Eye (tissue), 1 donor: ENCODE measurements at regions not wholly inside any gene's neighbourhood (a gene's known extent, or its start where the extent isn't known, plus 50 kb on each side); places are given as distances from the start of the nearest gene placed in this dataset.

ENCODE experiments used
- DNase-seq: peaks from one replicate; pipeline ENCODE4 v3.0.0-alpha.2; 2015

DNA sequence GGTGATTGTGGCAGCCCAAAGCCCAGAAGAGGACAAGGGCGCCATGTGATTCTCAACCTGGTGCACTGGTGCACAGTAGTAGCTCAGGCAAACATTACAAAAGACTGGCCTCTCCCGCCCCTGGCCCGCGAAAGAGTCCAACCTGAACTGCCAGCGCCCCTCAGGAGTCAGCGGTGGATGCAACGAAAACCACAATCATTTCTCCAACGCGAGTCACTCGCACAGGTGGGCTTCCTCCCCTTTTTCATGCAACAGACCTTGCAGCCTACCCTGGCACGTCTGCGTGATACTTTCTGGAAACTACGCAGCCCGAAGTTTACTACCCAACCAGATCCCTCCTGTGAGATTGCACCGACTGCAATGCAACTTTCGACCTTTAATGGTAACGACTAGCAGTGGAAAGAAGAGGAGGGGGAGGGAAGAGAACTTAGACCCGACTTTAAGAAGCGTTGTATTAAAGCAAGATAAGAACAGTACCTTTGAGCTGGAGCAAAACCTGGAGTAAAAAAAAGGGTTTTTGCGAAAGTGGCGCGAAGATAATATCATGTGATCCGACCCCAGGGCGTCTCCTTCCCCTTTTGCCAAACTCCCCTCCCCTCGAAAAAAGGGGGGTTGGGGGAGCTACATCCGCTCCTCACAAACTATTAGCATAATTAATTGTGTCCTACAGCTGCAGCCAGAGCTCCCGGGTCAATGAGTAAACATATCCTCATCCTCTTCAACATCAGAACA is 63.3 kb upstream of the CCDC160 start:
- DNase-seq = peak; percentile 50

DNA sequence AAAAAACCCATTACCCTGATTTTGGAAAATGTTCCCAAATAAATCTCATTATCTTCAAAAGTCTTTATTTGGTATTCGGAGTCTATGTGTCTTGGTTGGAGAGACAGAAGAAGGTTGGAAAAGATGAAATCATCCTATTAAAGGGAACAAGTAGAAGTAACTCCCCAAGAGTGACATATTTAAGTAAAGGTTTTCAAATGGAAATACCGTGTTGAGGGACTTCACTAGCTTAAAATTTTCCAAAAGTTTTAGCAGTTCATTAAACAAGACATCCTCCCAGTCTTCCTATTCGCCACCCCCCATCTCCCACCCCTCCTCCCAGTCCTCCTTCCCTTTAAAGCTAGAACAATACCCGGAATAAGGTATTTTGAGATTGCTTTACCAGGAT is 62.7 kb upstream of the CCDC160 start:
- no peak for DNase-seq

DNA sequence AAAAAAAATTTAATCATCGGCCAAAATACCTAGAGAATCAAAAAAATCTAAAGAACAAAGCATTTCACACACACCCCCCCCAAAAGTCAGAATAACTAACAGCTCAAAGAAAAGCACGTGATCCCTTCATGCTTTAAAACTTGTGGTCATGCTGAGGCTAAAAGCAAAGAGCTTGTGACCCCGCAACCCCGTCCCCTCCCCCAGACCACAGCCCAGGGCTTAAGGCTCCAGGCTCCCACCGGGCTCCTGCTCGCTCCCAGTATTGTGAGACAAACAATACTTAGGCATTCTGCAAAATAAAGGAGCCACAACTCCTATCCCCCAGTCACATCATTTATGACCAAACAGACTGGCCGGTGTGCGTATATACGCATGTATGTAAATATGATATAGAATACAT is 62.1 kb upstream of the CCDC160 start:
- DNase-seq = peak; percentile 36

DNA sequence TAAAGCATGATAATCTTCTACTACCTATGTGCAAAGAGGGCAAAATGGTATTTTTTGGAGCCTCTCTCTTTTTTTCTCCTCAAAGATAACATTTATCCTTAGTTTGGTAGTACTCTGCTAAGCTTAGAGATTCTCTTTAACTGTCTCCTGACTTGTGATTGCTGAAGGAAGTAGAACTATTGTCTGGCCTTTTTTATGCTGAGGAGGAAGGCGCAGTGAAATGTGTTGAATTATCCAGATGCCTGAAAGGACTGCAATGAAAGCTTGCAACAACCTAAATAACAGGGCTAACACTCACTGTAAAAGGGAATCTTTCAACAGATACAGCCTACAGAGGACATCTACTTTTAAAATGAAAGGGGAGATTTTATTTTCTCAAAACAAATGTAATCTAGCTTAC is 59.5 kb upstream of the CCDC160 start:
- no peak for DNase-seq

DNA sequence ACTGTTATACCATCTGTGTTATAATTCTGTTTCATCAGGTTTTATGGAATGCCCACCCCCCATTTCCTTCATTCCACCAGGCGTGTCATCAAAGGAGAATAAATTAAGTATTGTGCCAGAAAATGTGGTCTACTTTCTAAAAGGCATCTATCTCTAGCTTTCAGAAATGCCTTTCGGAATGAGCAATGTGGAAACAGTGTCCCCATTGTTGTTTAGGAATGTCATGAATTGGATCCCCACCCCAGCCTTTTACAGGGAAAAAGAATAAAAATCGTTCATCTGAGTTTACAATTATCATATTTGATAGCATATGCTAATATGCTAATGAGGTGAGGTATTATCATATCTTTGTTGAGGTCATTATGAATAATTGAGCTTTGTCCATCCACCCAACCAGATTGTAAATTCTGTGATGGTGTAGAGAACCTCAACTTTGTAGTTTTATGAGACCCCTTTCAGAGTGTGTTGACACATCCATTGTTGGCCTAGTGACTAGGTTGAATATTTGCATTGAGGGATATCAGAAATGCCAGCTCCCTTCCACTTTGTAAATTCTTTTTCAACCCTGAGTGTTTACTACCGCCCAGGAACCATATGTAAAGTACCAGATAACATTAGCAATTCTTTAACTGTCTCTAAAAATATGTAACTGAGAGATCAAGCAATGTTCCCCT is 56.2 kb upstream of the CCDC160 start:
- DNase-seq = no peak

DNA sequence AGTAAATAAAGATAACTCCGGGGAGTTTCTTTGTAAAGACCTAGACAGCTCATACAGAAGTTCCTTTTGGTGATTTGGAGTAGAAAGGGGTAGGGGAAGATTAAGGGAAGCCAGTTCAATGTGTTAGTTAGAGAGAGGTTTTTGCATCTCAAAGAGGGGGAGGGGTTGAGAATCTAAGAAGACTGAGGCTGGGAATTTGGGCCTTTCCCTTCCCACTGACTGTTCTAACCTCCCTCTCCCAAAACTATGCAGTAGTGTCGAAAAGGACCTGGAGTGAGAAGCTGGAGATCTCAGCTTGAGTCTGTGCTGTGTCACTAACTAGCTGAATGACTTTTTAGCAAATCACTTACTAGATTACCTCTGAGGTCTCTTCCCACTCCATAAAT is 55.7 kb upstream of the CCDC160 start:
- no peak for DNase-seq

DNA sequence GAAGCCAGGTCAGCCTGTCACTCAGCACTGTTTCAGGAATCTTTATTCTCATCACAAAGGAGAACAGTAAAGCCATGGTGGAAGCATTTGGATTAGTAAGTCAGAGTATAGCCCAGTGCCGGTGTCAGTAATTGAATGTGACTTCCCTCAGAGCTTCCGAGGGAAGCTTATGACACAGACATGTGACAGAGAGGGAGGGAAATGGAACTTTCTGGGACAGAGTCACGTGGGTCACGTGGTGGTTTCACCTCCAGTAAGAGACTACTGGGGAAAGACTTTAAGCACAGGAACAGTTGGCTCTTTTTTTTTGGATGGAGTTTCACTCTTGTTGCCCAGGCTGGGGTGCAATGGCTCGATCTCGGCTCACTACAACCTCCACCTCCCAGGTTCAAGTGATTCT is 53.3 kb upstream of the CCDC160 start:
- DNase-seq = no peak

DNA sequence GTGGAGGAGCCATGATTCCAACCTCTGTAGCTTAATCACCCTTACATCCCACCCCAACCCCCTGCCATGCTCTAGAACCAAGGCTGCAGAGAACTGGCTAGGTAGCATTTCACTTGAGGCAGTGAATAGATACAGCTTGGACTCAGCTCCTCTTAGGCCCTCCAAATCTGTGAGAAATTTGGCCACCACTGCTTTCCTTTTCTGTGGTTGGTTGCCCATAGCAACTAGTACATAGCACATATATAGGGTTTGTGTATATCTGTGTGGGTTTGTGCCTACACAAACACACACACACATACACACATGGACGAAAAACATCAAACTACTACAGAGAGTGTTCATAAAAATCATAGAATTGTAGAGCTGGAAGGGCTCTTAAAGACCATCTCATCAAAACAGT is 52.0 kb upstream of the CCDC160 start:
- DNase-seq = no peak

DNA sequence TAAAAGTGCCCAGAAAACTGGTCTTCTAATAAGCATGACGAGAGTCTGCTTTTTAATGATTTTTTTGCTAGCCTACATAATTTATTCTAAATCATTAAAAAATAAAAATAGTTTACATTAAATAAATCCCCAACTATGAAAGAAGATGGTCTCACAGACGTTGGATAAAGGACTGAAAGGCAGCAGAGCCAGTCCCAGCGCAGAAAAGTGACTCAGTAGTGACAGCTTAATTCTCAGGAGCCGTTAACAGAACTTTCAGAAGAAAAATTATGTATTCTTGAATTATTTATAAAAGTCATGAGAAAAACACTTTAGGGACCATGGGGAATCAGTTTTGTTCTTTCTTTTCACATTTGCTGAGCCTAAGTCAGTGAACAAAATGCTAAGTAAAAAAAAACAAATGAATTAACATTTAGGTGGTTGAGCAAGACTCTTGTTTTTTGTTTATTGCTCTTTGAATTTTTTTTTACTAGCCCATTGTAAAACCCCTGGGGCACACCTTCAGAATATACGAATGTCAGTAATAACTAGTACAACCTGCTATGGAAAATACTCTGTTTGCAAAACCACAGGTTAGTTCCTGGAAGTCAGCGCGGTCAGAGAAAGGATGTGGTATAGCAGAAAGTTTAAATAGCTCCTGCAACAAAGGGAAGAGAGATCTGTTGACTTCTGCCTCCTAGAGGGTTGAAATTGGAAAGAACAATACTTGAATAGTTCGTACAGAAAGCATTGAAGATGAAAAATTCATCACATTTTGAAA is 50.4 kb upstream of the CCDC160 start:
- no peak for DNase-seq
